ENCODE measurements at regions not wholly inside any gene's neighbourhood (a gene's known extent, or its start where the extent isn't known, plus 50 kb on each side); places are given as distances from the start of the nearest gene placed in this dataset.
A peak's percentile ranks its signal among the peaks of the same experiment; 100 is the strongest.

GRCh38 chr9:115992834-115993233 is 160.8 kb upstream of the PAPPA start:
- Histone ChIP-seq H3K27me3 (ENCODE audit: insufficient read depth, low read length) (no peaks in the 10 kb centered on the region), H2AK5ac (ENCODE audit: insufficient read length, low read length) (no peak overlapping the region), H3K4me1 (ENCODE audit: insufficient read depth, low read length) (no peaks in the 10 kb centered on the region), H4K91ac (ENCODE audit: insufficient read length, low read depth, low read length) (no peak overlapping the region), H3K23ac (ENCODE audit: insufficient read length, low read depth, low read length) (no peak overlapping the region), H2BK20ac (ENCODE audit: low read depth, low read length, poor library complexity, severe bottlenecking) (no peak overlapping the region), H2BK5ac (ENCODE audit: insufficient read length, low read length) (no peak overlapping the region), H3K23me2 (ENCODE audit: insufficient read length, low read depth, low read length, poor library complexity, severe bottlenecking) (no peaks in the 10 kb centered on the region), H2BK15ac (ENCODE audit: low read depth, low read length) (no peak overlapping the region), H4K5ac (ENCODE audit: insufficient read length, low read depth, low read length) (no peak overlapping the region), H3K56ac (ENCODE audit: insufficient read length, low read depth, low read length) (no peak overlapping the region), H3K14ac (ENCODE audit: insufficient read depth, low read length) (no peak overlapping the region), H3K27ac (ENCODE audit: insufficient read length, low read depth, low read length) (no peak overlapping the region), H3K79me1 (ENCODE audit: insufficient read depth, low read depth, low read length, poor library complexity, severe bottlenecking) (no peaks in the 10 kb centered on the region), H2BK120ac (ENCODE audit: low read depth, low read length, poor library complexity, severe bottlenecking) (no peak overlapping the region), H2BK12ac (ENCODE audit: insufficient read length, low read depth, low read length) (no peak overlapping the region), H4K8ac (replicated peaks; ENCODE audit: insufficient read length, low read depth, low read length) (no peak overlapping the region), H3T11ph (ENCODE audit: low read length) (no peak overlapping the region), H3K4me2 (ENCODE audit: insufficient read depth, insufficient read length, low read length) (no peak overlapping the region), H3K9me3 (ENCODE audit: control insufficient read depth, low read depth, low read length) (no peaks in the 10 kb centered on the region), H3K79me2 (ENCODE audit: insufficient read depth, low read length) (no peaks in the 10 kb centered on the region), H4K20me1 (ENCODE audit: control insufficient read depth, insufficient read depth, insufficient read length) (no peaks in the 10 kb centered on the region), H2AFZ (ENCODE audit: low read length) (no peak overlapping the region), H3K4ac (ENCODE audit: low read depth, low read length) (no peak overlapping the region), H3K9ac (ENCODE audit: extremely low read depth, insufficient read length, low read length) (no peak overlapping the region), H3K18ac (ENCODE audit: insufficient read length, low read depth, low read length) (no peak overlapping the region)
- no peaks in the 10 kb centered on the region for H3K9me3 Mint-ChIP-seq
- no CpG with 5 or more reads among the region's 4 CpGs for WGBS (ENCODE audit: extremely low coverage, insufficient read length, low lambda C conversion rate)
- no peaks in the 10 kb centered on the region for H3K36me3 Mint-ChIP-seq (ENCODE audit: insufficient read depth in 1 of 3, low read depth in 3 of 3)
- H3K27me3 Mint-ChIP-seq (ENCODE audit: low read depth) = no peaks in the 10 kb centered on the region; the same call in 1 of the 2 replicates
- H3K27ac Mint-ChIP-seq = no peak overlapping the region
- no peaks in the 10 kb centered on the region for H3K4me1 Mint-ChIP-seq
- DNase-seq = no peak
- H3K4me3 Mint-ChIP-seq = no peak overlapping the region
- TF ChIP-seq CTCF (conservative IDR thresholded peaks at IDR 0.05) = 0 out of 3 replicates have a peak, but pooled peaks have one; percentile 13
